Middle frontal gyrus (tissue), 1 donor: ENCODE measurements at regions not wholly inside any gene's neighbourhood (a gene's known extent, or its start where the extent isn't known, plus 50 kb on each side); places are given as distances from the start of the nearest gene placed in this dataset.
A peak's percentile ranks its signal among the peaks of the same experiment; 100 is the strongest.

Experiments used
- DNase-seq: peaks from one replicate; pipeline ENCODE4 v3.0.0-alpha.2; 2015; ENCODE audit warnings: low spot score; ENCODE audit errors: extremely low spot score

DNA sequence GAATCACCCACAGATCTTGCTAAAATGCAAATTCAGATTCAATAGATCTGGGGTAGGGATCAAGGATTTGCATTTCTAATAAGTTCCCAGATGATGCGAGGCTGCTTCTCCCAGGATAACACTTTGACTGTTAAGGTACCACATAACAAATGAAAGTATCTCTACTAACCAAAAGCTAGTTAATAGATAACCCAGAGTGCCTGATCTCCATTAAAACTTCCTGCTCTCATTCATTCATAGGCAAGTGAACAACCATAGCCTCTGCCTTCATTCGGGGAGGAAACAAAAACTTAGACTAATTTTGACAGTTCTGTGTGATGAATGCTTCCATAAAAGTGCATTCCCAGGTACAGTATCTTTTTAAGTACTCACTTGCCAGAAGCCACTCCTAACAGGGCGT is 265.6 kb upstream of the BTBD3 start:
- no peak for DNase-seq

DNA sequence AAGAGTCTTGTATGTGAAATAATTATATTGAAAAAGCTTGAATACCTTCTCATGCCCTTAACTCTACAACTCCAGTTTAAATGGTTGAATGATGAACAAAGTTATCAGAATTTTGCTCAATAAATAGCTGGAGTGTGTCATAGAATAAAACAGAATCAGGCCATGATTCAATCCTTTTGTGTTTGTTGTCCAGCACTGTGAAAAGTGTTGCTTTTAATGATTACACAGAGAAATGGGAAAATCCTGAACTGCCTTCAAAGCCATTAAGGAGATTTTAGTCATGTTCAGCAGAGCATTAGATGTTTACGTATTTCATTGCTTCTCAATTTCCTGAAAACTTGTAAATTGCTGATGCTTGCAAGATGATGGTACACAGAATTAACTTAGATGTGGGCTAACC is 262.9 kb upstream of the BTBD3 start:
- DNase-seq: no peak

DNA sequence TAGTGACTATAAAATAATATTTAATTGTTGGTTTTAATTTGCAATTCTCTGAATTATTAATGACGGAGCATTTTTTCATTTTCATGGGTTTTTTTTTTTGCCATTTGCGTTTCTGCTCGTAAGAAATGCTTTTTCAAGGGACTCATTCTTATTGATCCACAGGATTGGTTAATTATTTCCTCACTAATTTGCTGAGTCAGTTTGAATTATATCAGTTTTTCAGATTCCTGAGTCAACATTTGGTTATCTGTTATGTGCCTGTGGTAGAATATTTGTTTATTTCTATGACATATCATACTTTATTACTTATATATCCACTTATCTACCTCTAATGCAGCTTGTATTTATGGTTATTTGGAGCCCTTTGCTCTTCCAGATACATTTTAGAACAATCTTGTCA is 257.0 kb upstream of the BTBD3 start:
- no peak for DNase-seq

DNA sequence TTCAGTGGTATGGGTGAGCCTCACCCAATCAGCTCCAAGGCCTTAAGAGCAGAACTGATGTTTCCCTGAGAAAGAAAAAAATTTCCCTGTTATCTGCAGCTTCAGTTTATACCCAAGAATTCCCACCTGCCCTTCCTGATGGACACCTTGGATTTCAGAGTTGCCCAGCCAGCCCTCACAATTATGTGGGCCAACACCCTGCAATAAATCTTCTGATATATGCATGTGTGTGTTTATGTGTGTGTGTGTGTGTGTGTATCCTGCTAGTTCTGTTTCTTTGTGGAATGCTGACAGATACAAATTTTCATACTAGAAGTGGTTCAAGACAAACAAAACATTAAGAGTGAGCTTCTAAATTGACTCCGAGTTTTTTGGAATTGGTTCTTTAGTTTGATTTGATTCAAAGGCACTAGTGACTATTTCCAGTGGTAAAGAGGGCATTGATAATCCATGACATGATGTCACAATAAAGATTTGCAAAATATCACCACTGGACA is 246.6 kb upstream of the BTBD3 start:
- no peak for DNase-seq

DNA sequence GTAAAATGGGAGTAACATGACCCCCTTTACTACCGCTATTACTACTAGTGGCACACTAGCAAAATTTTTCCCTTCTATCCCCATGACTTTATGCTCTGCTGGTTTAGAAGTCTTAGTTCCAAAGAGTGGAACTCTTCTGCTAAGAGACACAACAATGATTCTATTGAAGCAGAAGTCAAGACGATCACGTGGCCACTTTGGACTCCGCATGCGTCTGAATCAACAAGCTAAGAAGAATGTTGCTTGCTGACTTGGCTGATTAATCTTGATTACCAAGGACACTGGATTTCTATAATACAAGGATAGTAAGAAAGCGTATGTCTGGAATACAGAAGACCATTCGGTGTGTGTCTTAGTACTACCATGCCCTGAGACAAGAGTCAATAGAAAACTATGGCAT is 244.7 kb upstream of the BTBD3 start:
- no peak for DNase-seq

GRCh38 chr20:11675920-11676629 is 241.6 kb upstream of the BTBD3 start:
- no peak for DNase-seq

DNA sequence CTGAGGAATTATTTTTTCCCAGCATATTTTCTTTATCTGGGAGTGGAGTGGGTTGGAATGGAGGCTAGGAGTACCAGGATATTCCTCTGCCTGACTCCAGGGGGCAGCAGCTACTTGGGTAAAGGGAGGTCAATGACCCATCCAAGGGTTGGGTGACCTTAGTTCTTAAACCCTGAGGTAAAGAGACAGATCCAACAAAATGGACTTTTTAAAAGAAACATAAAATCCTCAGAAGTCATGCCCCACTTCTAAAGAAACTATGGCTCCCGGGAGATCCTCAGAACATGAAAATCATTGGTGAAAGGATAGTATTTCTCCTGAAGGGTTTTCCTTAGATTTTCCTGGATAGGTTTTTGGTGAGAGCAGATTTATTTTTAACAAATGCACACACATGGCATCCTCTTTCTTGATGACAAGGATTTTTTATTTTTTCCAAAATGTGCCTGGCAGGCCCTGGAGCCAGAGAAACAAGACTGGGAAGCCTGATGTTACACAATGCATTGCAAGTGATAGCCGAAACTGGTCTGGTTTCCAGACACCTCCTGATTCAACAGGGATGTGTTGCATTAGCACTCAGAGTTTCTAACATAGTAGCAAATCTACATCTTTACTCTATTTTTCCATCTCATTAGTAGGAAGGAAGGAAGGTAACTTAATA is 240.9 kb upstream of the BTBD3 start:
- DNase-seq: no peak

- no peak for DNase-seq
Measured at GRCh38 chr20:11677428-11677827, 240.3 kb upstream of the BTBD3 start.

DNA sequence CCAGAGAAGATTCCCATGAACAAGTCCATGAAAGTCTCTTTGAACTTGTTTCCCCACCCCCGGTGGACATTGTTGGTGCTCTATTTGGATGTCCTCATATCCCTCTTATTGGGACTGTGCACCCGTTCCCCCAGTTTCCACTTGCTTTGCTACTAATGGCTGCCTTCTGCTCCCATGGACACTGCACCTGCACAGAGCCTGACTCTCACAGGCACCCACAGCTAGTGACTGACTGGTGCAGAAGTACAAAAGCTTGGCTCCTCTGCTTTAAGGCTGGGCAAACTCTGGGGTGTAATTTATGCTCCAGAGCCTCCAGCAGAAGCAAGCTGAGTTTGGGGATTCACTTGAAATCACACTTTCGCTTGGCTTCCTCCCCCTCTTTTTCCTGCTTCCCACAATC is 239.9 kb upstream of the BTBD3 start:
- no peak for DNase-seq

- no peak for DNase-seq
Measured at GRCh38 chr20:11682285-11682684, 235.4 kb upstream of the BTBD3 start.

- no peak for DNase-seq
Measured at GRCh38 chr20:11686195-11686594, 231.5 kb upstream of the BTBD3 start.

GRCh38 chr20:11686820-11687543 is 230.7 kb upstream of the BTBD3 start:
- DNase-seq: peak; percentile 14

GRCh38 chr20:11687546-11688292 is 230.0 kb upstream of the BTBD3 start:
- no peak for DNase-seq

DNA sequence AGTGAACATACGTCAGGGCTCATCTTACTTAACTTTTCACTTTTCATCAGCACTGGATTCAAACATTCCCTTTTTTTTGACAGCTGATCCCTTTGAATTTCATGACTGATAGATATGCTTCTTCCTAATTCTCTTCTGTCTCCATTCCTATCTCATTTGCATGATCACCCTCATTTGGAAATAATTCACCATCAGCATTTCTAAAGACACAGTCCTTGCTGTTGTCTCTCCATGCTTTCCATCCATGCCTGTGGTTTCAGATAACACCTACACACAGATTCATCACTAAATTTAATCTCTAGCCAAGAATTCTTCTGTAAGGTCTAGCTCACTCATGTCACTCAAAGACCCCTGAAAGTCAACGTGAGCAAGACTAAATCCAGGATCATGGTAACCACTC is 228.4 kb upstream of the BTBD3 start:
- no peak for DNase-seq

- no peak for DNase-seq
Measured at GRCh38 chr20:11691766-11692165, 225.9 kb upstream of the BTBD3 start.

DNA sequence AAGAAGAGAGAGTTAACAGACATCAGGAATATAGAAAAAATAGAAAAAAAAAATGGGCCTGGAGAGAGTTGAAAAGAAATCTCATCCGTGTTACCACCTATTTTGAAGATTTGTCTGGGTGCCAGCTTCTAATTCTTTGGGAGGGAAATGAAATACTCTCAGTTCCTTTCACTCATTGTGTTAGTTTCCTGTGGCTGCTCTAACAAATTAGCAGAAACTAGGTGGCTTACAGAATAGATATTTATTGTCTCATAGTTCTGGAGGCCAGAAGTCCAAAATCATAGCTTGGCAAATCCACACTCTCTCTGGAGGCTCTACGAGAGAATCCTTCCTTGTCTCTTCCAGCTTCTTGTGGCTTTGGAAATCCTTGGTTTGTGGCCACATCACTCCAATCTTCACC is 225.1 kb upstream of the BTBD3 start:
- no peak for DNase-seq

DNA sequence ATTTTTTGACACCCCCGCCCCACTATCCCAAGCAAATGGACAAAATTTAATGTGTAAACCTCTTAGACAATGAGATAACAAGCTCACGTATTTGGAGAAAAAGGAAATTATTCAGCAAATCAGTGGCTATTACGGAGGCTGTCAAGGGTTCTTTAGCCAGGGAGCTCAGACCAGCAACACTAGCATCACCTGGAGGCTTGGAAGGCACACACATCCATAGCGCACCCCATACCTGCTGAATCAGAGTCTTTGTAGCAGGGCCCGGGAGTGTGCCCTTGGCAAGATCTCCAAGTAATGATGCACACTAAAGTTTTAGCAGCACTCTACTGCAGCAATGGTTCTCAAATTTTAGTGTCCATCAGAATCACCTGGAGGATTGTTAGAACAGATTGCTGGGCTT is 223.2 kb upstream of the BTBD3 start:
- no peak for DNase-seq

DNA sequence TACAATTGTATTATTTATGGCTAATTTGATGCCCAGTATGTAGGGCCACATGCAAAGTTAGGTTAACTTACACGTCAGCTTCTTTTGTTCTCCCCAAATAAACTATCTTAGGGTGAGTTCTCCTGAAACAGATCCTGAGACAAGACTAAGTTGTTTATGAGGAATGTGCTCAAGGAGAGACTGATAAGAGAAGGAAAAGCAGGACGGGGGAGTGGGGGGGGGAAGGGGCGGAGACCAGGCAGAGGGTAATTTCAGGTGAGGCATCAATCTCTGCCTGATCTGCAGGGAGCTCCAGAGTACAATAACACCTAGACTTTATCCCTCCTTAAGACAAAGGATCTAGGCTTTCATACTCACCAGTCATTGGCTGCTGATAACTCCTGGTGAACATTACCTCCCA is 220.6 kb upstream of the BTBD3 start:
- DNase-seq: no peak

GRCh38 chr20:11697646-11698045 is 220.0 kb upstream of the BTBD3 start:
- no peak for DNase-seq

GRCh38 chr20:11698124-11698523 is 219.6 kb upstream of the BTBD3 start:
- no peak for DNase-seq

- no peak for DNase-seq
Measured at GRCh38 chr20:11700831-11701230, 216.9 kb upstream of the BTBD3 start.
